Colonic mucosa (tissue), 4 donors: ENCODE measurements at regions not wholly inside any gene's neighbourhood (a gene's known extent, or its start where the extent isn't known, plus 50 kb on each side); places are given as distances from the start of the nearest gene placed in this dataset.

ENCODE experiments used
- DNase-seq: peaks from one replicate; pipeline ENCODE4 v3.0.0-alpha.2; 2020
- H3K27ac ChIP-seq: fragments of 200-600 bp; one replicate; pipeline ENCODE4 v1.8.0; 2021
- H3K27me3 ChIP-seq: fragments of 200-600 bp; one replicate; pipeline ENCODE4 v1.8.0; 2021
- H3K36me3 ChIP-seq: fragments of 200-600 bp; one replicate; pipeline ENCODE4 v1.8.0; 2021
- H3K4me1 ChIP-seq: fragments of 200-600 bp; one replicate; pipeline ENCODE4 v1.8.0; 2021; ENCODE audit warnings: mild to moderate bottlenecking
- H3K4me3 ChIP-seq: fragments of 200-600 bp; one replicate; pipeline ENCODE4 v1.8.0; 2021
- H3K9ac ChIP-seq, 2 donors: one replicate each; pipeline ENCODE4 v1.7.0; 2013; ENCODE audit warnings: control low read depth in 2 of 2, low read depth in 2 of 2, low read length in 2 of 2
- H3K9me3 ChIP-seq: fragments of 200-600 bp; one replicate; pipeline ENCODE4 v1.8.0; 2021
- intact Hi-C: fragments of 100-400 bp; cut with DNase I; formaldehyde crosslinking; loops from one replicate; pipeline ENCODE4 v1.14.1; 2022
- TF ChIP-seq, protein P1 (sequence below): fragments of 200-600 bp; IDR thresholded peaks from one replicate; pipeline ENCODE4 v1.8.0; 2022; ENCODE audit warnings: antibody characterized with exemption, mild to moderate bottlenecking
- donor health status: healthy.
- donor health status: DM: no; HTN: no; CAD: no.
- donor health status: DM: no; HTN: no; CAD: no.

- TF ChIP-seq, protein P1, sequence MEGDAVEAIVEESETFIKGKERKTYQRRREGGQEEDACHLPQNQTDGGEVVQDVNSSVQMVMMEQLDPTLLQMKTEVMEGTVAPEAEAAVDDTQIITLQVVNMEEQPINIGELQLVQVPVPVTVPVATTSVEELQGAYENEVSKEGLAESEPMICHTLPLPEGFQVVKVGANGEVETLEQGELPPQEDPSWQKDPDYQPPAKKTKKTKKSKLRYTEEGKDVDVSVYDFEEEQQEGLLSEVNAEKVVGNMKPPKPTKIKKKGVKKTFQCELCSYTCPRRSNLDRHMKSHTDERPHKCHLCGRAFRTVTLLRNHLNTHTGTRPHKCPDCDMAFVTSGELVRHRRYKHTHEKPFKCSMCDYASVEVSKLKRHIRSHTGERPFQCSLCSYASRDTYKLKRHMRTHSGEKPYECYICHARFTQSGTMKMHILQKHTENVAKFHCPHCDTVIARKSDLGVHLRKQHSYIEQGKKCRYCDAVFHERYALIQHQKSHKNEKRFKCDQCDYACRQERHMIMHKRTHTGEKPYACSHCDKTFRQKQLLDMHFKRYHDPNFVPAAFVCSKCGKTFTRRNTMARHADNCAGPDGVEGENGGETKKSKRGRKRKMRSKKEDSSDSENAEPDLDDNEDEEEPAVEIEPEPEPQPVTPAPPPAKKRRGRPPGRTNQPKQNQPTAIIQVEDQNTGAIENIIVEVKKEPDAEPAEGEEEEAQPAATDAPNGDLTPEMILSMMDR, result no peak
- Histone ChIP-seq H3K36me3 (no peaks in the 10 kb centered on the region), H3K4me3 (no peak overlapping the region), H3K9me3 (no peaks in the 10 kb centered on the region), H3K27ac (no peak overlapping the region), H3K4me1 (no peaks in the 10 kb centered on the region), H3K9ac (no peak overlapping the region), H3K27me3 (no peaks in the 10 kb centered on the region)
- intact Hi-C loops, result no loop called here
- no peak for DNase-seq
These were observed 139.8 kb downstream of the DMAC1 start for GRCh38 chr9:7659766-7660165.

DNA sequence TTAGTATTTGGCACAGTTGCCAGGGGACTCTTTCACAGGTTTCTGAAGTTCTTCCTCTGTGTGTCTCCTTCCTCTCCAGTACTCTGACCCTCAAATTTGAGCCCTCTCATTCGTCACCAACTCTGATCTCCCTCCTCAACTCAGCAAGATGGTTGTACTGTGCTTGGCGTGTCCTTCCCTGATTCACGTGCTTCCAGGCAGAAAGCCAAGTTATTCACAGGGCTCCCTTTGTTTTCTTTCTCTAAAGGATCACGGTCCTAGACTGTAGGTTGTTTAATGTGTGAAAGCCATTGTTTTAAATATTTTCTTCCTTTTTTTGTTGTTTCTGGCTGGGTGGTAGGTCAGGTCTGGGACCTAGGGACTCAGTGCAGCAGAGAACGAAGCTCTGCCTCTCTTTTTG, 142.9 kb downstream of the DMAC1 start:
- no peak overlapping the region for H3K9ac ChIP-seq
- no peaks in the 10 kb centered on the region for H3K36me3 ChIP-seq
- H3K27ac ChIP-seq, result no peak overlapping the region
- H3K9me3 ChIP-seq, result no peaks in the 10 kb centered on the region
- intact Hi-C loops, result no loop called here
- H3K27me3 ChIP-seq, result no peaks in the 10 kb centered on the region
- no peak overlapping the region for H3K4me3 ChIP-seq
- TF ChIP-seq, protein P1, result no peak
- peak; percentile 46 for DNase-seq
- no peaks in the 10 kb centered on the region for H3K4me1 ChIP-seq

DNA sequence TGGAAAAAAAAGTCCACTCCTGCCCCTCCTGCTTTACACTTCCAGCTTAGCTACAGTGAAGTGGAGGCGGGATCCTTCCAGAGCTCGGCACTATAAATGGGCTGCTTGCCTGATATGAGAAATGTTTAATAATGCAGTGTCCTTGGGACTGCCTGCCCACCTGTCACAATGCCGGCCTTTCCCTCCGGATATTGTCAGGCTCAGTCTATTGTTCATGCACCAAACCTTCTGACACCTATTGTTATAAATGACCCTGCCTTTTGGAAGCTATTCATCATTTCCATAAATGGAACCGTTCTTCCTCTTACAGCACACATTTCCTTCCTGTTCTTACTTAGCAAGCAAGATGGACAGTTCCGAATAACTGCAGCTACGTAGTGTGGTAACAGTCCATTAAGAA, 146.3 kb downstream of the DMAC1 start:
- no peak for DNase-seq
- H3K4me3 ChIP-seq, result no peak overlapping the region
- TF ChIP-seq, protein P1, result no peak

GRCh38 chr9:7640231-7640630, 159.3 kb downstream of the DMAC1 start:
- H3K4me3 ChIP-seq, result no peak overlapping the region
- no peaks in the 10 kb centered on the region for H3K27me3 ChIP-seq
- H3K9me3 ChIP-seq, result no peaks in the 10 kb centered on the region
- intact Hi-C loops, result no loop called here
- TF ChIP-seq, protein P1, result no peak
- H3K27ac ChIP-seq, result no peak overlapping the region
- no peaks in the 10 kb centered on the region for H3K4me1 ChIP-seq
- no peak for DNase-seq
- no peaks in the 10 kb centered on the region for H3K36me3 ChIP-seq
- H3K9ac ChIP-seq, result no peak overlapping the region

More for the DNA sequence above, 146.3 kb downstream of the DMAC1 start:
- H3K36me3 ChIP-seq, result no peaks in the 10 kb centered on the region
- H3K9ac ChIP-seq, result no peak overlapping the region
- H3K9me3 ChIP-seq, result no peaks in the 10 kb centered on the region
- intact Hi-C loops, result no loop called here
- no peaks in the 10 kb centered on the region for H3K4me1 ChIP-seq
- H3K27me3 ChIP-seq, result no peaks in the 10 kb centered on the region
- no peak overlapping the region for H3K27ac ChIP-seq

- TF ChIP-seq, protein P1, result no peak
- Histone ChIP-seq H3K4me1 (no peaks in the 10 kb centered on the region), H3K36me3 (no peaks in the 10 kb centered on the region)
These were observed 160.1 kb downstream of the DMAC1 start for GRCh38 chr9:7639471-7639870.

More at GRCh38 chr9:7639471-7639870, 160.1 kb downstream of the DMAC1 start:
- no peaks in the 10 kb centered on the region for H3K27me3 ChIP-seq
- intact Hi-C loops, result no loop called here
- no peak for DNase-seq
- H3K9me3 ChIP-seq, result no peaks in the 10 kb centered on the region
- H3K4me3 ChIP-seq, result no peak overlapping the region
- H3K27ac ChIP-seq, result no peak overlapping the region
- H3K9ac ChIP-seq, result no peak overlapping the region
